Vagina (tissue), 2 donors: ENCODE measurements at regions not wholly inside any gene's neighbourhood (a gene's known extent, or its start where the extent isn't known, plus 50 kb on each side); places are given as distances from the start of the nearest gene placed in this dataset.

Experiments used
- POLR2A ChIP-seq, 2 donors: fragments of 450-650 bp; IDR thresholded peaks; one replicate each; pipeline ENCODE4 v1.6.1; 2017; ENCODE audit warnings: antibody characterized with exemption in 2 of 2, mild to moderate bottlenecking in 2 of 2, moderate library complexity in 2 of 2
- TF ChIP-seq, protein P1 (sequence below), 3 experiments: fragments of 450-650 bp in 2 of 3; fragments of 200-600 bp in 1 of 3; sonication (generic) in 1 of 3; IDR thresholded peaks; one replicate each; pipeline ENCODE4 v1.5.1; 2017 to 2019; ENCODE audit warnings: antibody characterized with exemption in 3 of 3, mild to moderate bottlenecking in 2 of 3, moderate library complexity in 2 of 3

DNA sequence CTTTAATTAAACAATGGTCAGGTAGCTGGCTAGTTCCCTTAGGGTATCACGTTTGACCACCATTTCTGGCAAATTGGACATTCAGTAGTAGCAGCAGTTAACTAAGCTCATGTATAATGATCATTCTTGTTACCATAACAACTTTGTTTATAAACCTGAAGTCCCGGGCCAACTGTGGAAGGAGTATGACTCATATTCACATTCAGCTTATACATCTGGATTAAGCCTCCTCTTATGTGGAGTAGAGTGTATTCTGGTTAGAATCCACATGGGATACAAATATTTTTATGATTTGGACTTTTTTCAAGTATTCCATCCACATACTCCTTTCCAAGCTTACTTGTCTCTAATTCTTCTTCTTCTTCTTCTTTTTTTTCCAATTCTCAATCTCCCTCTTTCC is 70.3 kb upstream of the ZSWIM2 start:
- TF ChIP-seq POLR2A (IDR thresholded peaks at IDR 0.05) = no peak
- TF ChIP-seq, protein P1, sequence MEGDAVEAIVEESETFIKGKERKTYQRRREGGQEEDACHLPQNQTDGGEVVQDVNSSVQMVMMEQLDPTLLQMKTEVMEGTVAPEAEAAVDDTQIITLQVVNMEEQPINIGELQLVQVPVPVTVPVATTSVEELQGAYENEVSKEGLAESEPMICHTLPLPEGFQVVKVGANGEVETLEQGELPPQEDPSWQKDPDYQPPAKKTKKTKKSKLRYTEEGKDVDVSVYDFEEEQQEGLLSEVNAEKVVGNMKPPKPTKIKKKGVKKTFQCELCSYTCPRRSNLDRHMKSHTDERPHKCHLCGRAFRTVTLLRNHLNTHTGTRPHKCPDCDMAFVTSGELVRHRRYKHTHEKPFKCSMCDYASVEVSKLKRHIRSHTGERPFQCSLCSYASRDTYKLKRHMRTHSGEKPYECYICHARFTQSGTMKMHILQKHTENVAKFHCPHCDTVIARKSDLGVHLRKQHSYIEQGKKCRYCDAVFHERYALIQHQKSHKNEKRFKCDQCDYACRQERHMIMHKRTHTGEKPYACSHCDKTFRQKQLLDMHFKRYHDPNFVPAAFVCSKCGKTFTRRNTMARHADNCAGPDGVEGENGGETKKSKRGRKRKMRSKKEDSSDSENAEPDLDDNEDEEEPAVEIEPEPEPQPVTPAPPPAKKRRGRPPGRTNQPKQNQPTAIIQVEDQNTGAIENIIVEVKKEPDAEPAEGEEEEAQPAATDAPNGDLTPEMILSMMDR (IDR thresholded peaks at IDR 0.05) = no peak
